Renal cortical epithelial cell (primary cell): ENCODE measurements at regions not wholly inside any gene's neighbourhood (a gene's known extent, or its start where the extent isn't known, plus 50 kb on each side); places are given as distances from the start of the nearest gene placed in this dataset.

Experiments used
- DNase-seq: peaks from one replicate; pipeline ENCODE4 v3.0.0-alpha.2; 2011; ENCODE audit warnings: low read depth

- DNase-seq, result peak; percentile 50
Observed at GRCh38 chr20:11041396-11041795, 367.6 kb upstream of the JAG1 start.

- DNase-seq, result no peak
Observed at GRCh38 chr20:11043001-11043400, 369.2 kb upstream of the JAG1 start.

GRCh38 chr20:11044561-11044960, 370.8 kb upstream of the JAG1 start:
- no peak for DNase-seq

GRCh38 chr20:11045412-11046175, 371.8 kb upstream of the JAG1 start:
- DNase-seq, result no peak

- peak; percentile 80 for DNase-seq
Observed at GRCh38 chr20:11047559-11047958, 373.8 kb upstream of the JAG1 start.

- DNase-seq, result no peak
Observed at GRCh38 chr20:11048739-11049138, 374.9 kb upstream of the JAG1 start.

GRCh38 chr20:11050350-11050749, 376.6 kb upstream of the JAG1 start:
- no peak for DNase-seq

- DNase-seq, result peak; percentile 26
Observed at GRCh38 chr20:11051136-11051535, 377.3 kb upstream of the JAG1 start.

GRCh38 chr20:11053310-11053709, 379.5 kb upstream of the JAG1 start:
- no peak for DNase-seq

- DNase-seq, result peak; percentile 97
Observed at GRCh38 chr20:11054266-11054993, 380.6 kb upstream of the JAG1 start.

GRCh38 chr20:11056414-11056813, 382.6 kb upstream of the JAG1 start:
- DNase-seq, result no peak

- DNase-seq, result peak; percentile 91
Observed at GRCh38 chr20:11057624-11058023, 383.8 kb upstream of the JAG1 start.

- no peak for DNase-seq
Observed at GRCh38 chr20:11059659-11060058, 385.9 kb upstream of the JAG1 start.

- no peak for DNase-seq
Observed at GRCh38 chr20:11060423-11061185, 386.8 kb upstream of the JAG1 start.

GRCh38 chr20:11063444-11063843, 389.6 kb upstream of the JAG1 start:
- no peak for DNase-seq

GRCh38 chr20:11064946-11065345, 391.1 kb upstream of the JAG1 start:
- no peak for DNase-seq

- no peak for DNase-seq
Observed at GRCh38 chr20:11067359-11067758, 393.6 kb upstream of the JAG1 start.

- no peak for DNase-seq
Observed at GRCh38 chr20:11072982-11073381, 399.2 kb upstream of the JAG1 start.

- DNase-seq, result no peak
Observed at GRCh38 chr20:11076434-11077105, 402.8 kb upstream of the JAG1 start.

GRCh38 chr20:11077226-11077625, 403.4 kb upstream of the JAG1 start:
- DNase-seq, result no peak

GRCh38 chr20:11080010-11080409, 406.2 kb upstream of the JAG1 start:
- peak; percentile 42 for DNase-seq

- DNase-seq, result no peak
Observed at GRCh38 chr20:11080781-11081377, 407.1 kb upstream of the JAG1 start.
